ENCODE measurements at regions not wholly inside any gene's neighbourhood (a gene's known extent, or its start where the extent isn't known, plus 50 kb on each side); places are given as distances from the start of the nearest gene placed in this dataset.
"Not testable (repeated sequence)": the region's sequence is repeated elsewhere in the genome, so short reads cannot be mapped to it uniquely, and the experiment has no call there.

- no peak for DNase-seq (ENCODE audit: low spot score in 2 of 2)
- Histone ChIP-seq H3K4me1 (no peaks in the 10 kb centered on the region), H3K27me3 (no peaks in the 10 kb centered on the region), H3K27ac (no peak overlapping the region), H3K9me3 (peaks cover 6 to 7% of the 10 kb centered on the region in 2 donors), H3K4me3 (no peak overlapping the region), H3K36me3 (no peaks in the 10 kb centered on the region)
- TF ChIP-seq CTCF (IDR thresholded peaks at IDR 0.05): no peak
- intact Hi-C loops (cut with DNase I): no loop called here
Observed at GRCh38 chr7:68828575-68828974, 769.7 kb upstream of the AUTS2 start.

- TF ChIP-seq CTCF (IDR thresholded peaks at IDR 0.05): no peak
- Histone ChIP-seq H3K36me3 (no peaks in the 10 kb centered on the region), H3K27ac (no peak overlapping the region), H3K4me3 (no peak overlapping the region), H3K27me3 (no peaks in the 10 kb centered on the region), H3K9me3 (no peaks in the 10 kb centered on the region), H3K4me1 (no peaks in the 10 kb centered on the region)
- intact Hi-C loops (cut with DNase I): no loop called here
- DNase-seq (ENCODE audit: low spot score in 2 of 2): no peak
Observed at GRCh38 chr7:68833422-68833821, 764.9 kb upstream of the AUTS2 start.

GRCh38 chr7:68839014-68839413 lies 759.3 kb upstream of the AUTS2 start:
- no peaks in the 10 kb centered on the region for H3K4me1 ChIP-seq
- H3K9me3 ChIP-seq: no peaks in the 10 kb centered on the region
- no peak for TF ChIP-seq CTCF (IDR thresholded peaks at IDR 0.05)
- DNase-seq (ENCODE audit: low spot score in 2 of 2): no peak
- no peak overlapping the region for H3K27ac ChIP-seq
- intact Hi-C loops (cut with DNase I): no loop called here
- no peak overlapping the region for H3K4me3 ChIP-seq
- H3K36me3 ChIP-seq: no peaks in the 10 kb centered on the region
- no peaks in the 10 kb centered on the region for H3K27me3 ChIP-seq

GRCh38 chr7:68840991-68841390 lies 757.3 kb upstream of the AUTS2 start:
- Histone ChIP-seq H3K4me3 (no peak overlapping the region), H3K36me3 (no peaks in the 10 kb centered on the region), H3K27me3 (no peaks in the 10 kb centered on the region), H3K27ac (no peak overlapping the region), H3K4me1 (no peaks in the 10 kb centered on the region), H3K9me3 (no peaks in the 10 kb centered on the region)
- no peak for TF ChIP-seq CTCF (IDR thresholded peaks at IDR 0.05)
- intact Hi-C loops (cut with DNase I): no loop called here
- no peak for DNase-seq (ENCODE audit: low spot score in 2 of 2)

- H3K27ac ChIP-seq; H3K36me3 ChIP-seq; intact Hi-C loops (cut with DNase I); H3K27me3 ChIP-seq; H3K4me3 ChIP-seq; H3K9me3 ChIP-seq; DNase-seq (ENCODE audit: low spot score in 2 of 2); H3K4me1 ChIP-seq: not testable (repeated sequence)
Observed at GRCh38 chr7:68843985-68844384, 754.3 kb upstream of the AUTS2 start.

GRCh38 chr7:68846811-68847325 lies 751.4 kb upstream of the AUTS2 start:
- H3K36me3 ChIP-seq: no peaks in the 10 kb centered on the region
- intact Hi-C loops (cut with DNase I): no loop called here
- no peaks in the 10 kb centered on the region for H3K4me1 ChIP-seq
- no peak for TF ChIP-seq CTCF (IDR thresholded peaks at IDR 0.05)
- no peak overlapping the region for H3K4me3 ChIP-seq
- H3K9me3 ChIP-seq: no peaks in the 10 kb centered on the region
- no peak overlapping the region for H3K27ac ChIP-seq
- DNase-seq (ENCODE audit: low spot score in 2 of 2): no peak
- no peaks in the 10 kb centered on the region for H3K27me3 ChIP-seq
